H1 (cell line): ENCODE measurements at regions not wholly inside any gene's neighbourhood (a gene's known extent, or its start where the extent isn't known, plus 50 kb on each side); places are given as distances from the start of the nearest gene placed in this dataset.

Experiments used
- BRCA1 ChIP-seq: IDR thresholded peaks from 2 replicates; pipeline ENCODE4 v1.6.1; 2012; ENCODE audit warnings: low read depth, low read length, improper control_type of control experiment
- HDAC2 ChIP-seq, 2 experiments: fragments of 300-600 bp in 1 of 2; sonication (generic) in 1 of 2; IDR thresholded peaks; 2 replicates each; pipeline ENCODE4 v1.6.1; 2011 to 2012; ENCODE audit warnings: low read depth in 2 of 2, low read length in 2 of 2, mild to moderate bottlenecking in 2 of 2, moderate library complexity in 2 of 2, borderline replicate concordance in 1 of 2, inconsistent platforms in 1 of 2
- JUN ChIP-seq: IDR thresholded peaks from 2 replicates; pipeline ENCODE4 v1.6.1; 2011; ENCODE audit warnings: low read depth, mild to moderate bottlenecking, improper control_type of control experiment, low read length
- KDM1A ChIP-seq: fragments of 200-600, 300-600 bp; sonication (generic); IDR thresholded peaks from 2 replicates; pipeline ENCODE4 v1.7.1; 2016; ENCODE audit warnings: mild to moderate bottlenecking, low read length, borderline replicate concordance
- RAD21 ChIP-seq, 2 experiments: IDR thresholded peaks in 1 of 2; conservative IDR thresholded peaks in 1 of 2; 2 replicates each; pipeline ENCODE4 v1.6.1; 2011; ENCODE audit warnings: low read depth in 2 of 2, low read length in 2 of 2, improper control_type of control experiment in 1 of 2, inconsistent platforms in 1 of 2, mild to moderate bottlenecking in 1 of 2, moderate library complexity in 1 of 2

- TF ChIP-seq RAD21 (IDR thresholded peaks at IDR 0.05 in 1 of 2, conservative IDR thresholded peaks at IDR 0.05 in 1 of 2; ENCODE audit: low read depth in 2 of 2, low read length in 2 of 2) = no peak
- TF ChIP-seq HDAC2 (IDR thresholded peaks at IDR 0.05; ENCODE audit: borderline replicate concordance in 1 of 2, low read depth in 2 of 2, low read length in 2 of 2) = no peak
- TF ChIP-seq JUN = no peak
- no peak for TF ChIP-seq BRCA1
- no peak for TF ChIP-seq KDM1A
Observed at GRCh38 chr20:23291575-23292240, 58.9 kb upstream of the NXT1 start (continued).
